ENCODE measurements at regions not wholly inside any gene's neighbourhood (a gene's known extent, or its start where the extent isn't known, plus 50 kb on each side); places are given as distances from the start of the nearest gene placed in this dataset.

GRCh38 chr21:32140604-32141317, 138.1 kb downstream of the MIS18A start:
- Histone ChIP-seq H3K9me3 (ENCODE audit: insufficient read depth, low read length) (no peaks in the 10 kb centered on the region), H2AFZ (ENCODE audit: low read depth, low read length) (no peak overlapping the region), H3K4me2 (ENCODE audit: low read length) (no peak overlapping the region), H3K27me3 (ENCODE audit: low read depth, low read length) (no peaks in the 10 kb centered on the region), H3K36me3 (replicated peaks; ENCODE audit: low read depth, low read length) (no peaks in the 10 kb centered on the region), H3K4me3 (ENCODE audit: low read length) (no peak overlapping the region), H3K27ac (ENCODE audit: low read length) (no peak overlapping the region), H3K79me2 (ENCODE audit: low read length) (no peaks in the 10 kb centered on the region), H3K9ac (ENCODE audit: low read length) (no peak overlapping the region), H3K4me1 (ENCODE audit: low read length) (peaks cover 8% of the 10 kb centered on the region), H4K20me1 (ENCODE audit: insufficient read depth, low read length) (no peaks in the 10 kb centered on the region)
- TF ChIP-seq CTCF (IDR thresholded peaks at IDR 0.05; ENCODE audit: low read depth, low read length), result no peak
- TF ChIP-seq EZH2phosphoT487 (IDR thresholded peaks at IDR 0.05; ENCODE audit: low read depth), result no peak

GRCh38 chr21:32140151-32140550, 138.7 kb downstream of the MIS18A start:
- Histone ChIP-seq H3K9ac (ENCODE audit: low read length) (no peak overlapping the region), H3K4me1 (ENCODE audit: low read length) (peaks cover 14% of the 10 kb centered on the region), H3K4me2 (ENCODE audit: low read length) (no peak overlapping the region), H4K20me1 (ENCODE audit: insufficient read depth, low read length) (no peaks in the 10 kb centered on the region), H3K36me3 (replicated peaks; ENCODE audit: low read depth, low read length) (no peaks in the 10 kb centered on the region), H3K79me2 (ENCODE audit: low read length) (no peaks in the 10 kb centered on the region), H3K4me3 (ENCODE audit: low read length) (no peak overlapping the region), H2AFZ (ENCODE audit: low read depth, low read length) (no peak overlapping the region), H3K9me3 (ENCODE audit: insufficient read depth, low read length) (no peaks in the 10 kb centered on the region), H3K27ac (ENCODE audit: low read length) (no peak overlapping the region), H3K27me3 (ENCODE audit: low read depth, low read length) (no peaks in the 10 kb centered on the region)
- TF ChIP-seq CTCF (IDR thresholded peaks at IDR 0.05; ENCODE audit: low read depth, low read length) (no peak), EZH2phosphoT487 (IDR thresholded peaks at IDR 0.05; ENCODE audit: low read depth) (no peak)

GRCh38 chr21:32138658-32139057, 140.2 kb downstream of the MIS18A start:
- H3K36me3 ChIP-seq (replicated peaks; ENCODE audit: low read depth, low read length), result no peaks in the 10 kb centered on the region
- no peaks in the 10 kb centered on the region for H3K9me3 ChIP-seq (ENCODE audit: insufficient read depth, low read length)
- no peak overlapping the region for H3K9ac ChIP-seq (ENCODE audit: low read length)
- TF ChIP-seq CTCF (IDR thresholded peaks at IDR 0.05; ENCODE audit: low read depth, low read length), result no peak
- no peak for TF ChIP-seq EZH2phosphoT487 (IDR thresholded peaks at IDR 0.05; ENCODE audit: low read depth)
- peaks cover 19% of the 10 kb centered on the region for H3K4me1 ChIP-seq (ENCODE audit: low read length)
- no peak overlapping the region for H3K4me3 ChIP-seq (ENCODE audit: low read length)
- H3K27ac ChIP-seq (ENCODE audit: low read length), result no peak overlapping the region
- H3K4me2 ChIP-seq (ENCODE audit: low read length), result no peak overlapping the region
- H4K20me1 ChIP-seq (ENCODE audit: insufficient read depth, low read length), result no peaks in the 10 kb centered on the region
- no peaks in the 10 kb centered on the region for H3K79me2 ChIP-seq (ENCODE audit: low read length)
- no peaks in the 10 kb centered on the region for H3K27me3 ChIP-seq (ENCODE audit: low read depth, low read length)
- no peak overlapping the region for H2AFZ ChIP-seq (ENCODE audit: low read depth, low read length)

DNA sequence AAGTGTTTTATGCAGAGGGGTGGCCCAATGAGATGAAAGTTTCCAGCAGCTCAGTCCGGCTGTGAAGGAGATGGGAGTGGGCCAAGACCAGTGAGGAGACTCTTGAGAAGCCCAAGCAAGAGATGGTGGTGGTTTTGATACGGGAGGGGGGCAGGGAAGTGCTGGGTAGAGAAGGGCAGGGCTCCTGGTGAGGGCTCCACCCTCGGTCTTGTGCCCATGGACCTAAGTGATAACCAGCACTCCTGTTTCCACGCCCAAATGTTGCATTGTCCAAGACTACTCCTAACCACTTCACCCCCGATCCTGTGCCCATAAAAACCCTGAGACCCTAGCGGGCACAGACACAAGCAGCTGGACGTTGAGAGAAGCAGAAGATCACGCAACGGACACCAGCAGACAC, 140.9 kb downstream of the MIS18A start:
- Histone ChIP-seq H2AFZ (ENCODE audit: low read depth, low read length) (no peak overlapping the region), H3K4me3 (ENCODE audit: low read length) (no peak overlapping the region), H4K20me1 (ENCODE audit: insufficient read depth, low read length) (no peaks in the 10 kb centered on the region), H3K79me2 (ENCODE audit: low read length) (no peaks in the 10 kb centered on the region), H3K4me2 (ENCODE audit: low read length) (no peak overlapping the region), H3K36me3 (replicated peaks; ENCODE audit: low read depth, low read length) (no peaks in the 10 kb centered on the region), H3K4me1 (ENCODE audit: low read length) (peaks cover 19% of the 10 kb centered on the region), H3K27me3 (ENCODE audit: low read depth, low read length) (no peaks in the 10 kb centered on the region), H3K9me3 (ENCODE audit: insufficient read depth, low read length) (no peaks in the 10 kb centered on the region), H3K27ac (ENCODE audit: low read length) (no peak overlapping the region), H3K9ac (ENCODE audit: low read length) (no peak overlapping the region)
- TF ChIP-seq EZH2phosphoT487 (IDR thresholded peaks at IDR 0.05; ENCODE audit: low read depth) (no peak), CTCF (IDR thresholded peaks at IDR 0.05; ENCODE audit: low read depth, low read length) (no peak)

Measured in OCI-LY3 (cell line).